PFSK-1 (cell line): ENCODE measurements at regions not wholly inside any gene's neighbourhood (a gene's known extent, or its start where the extent isn't known, plus 50 kb on each side); places are given as distances from the start of the nearest gene placed in this dataset.

Experiments used
- FOXP2 ChIP-seq: optimal IDR thresholded peaks from 2 replicates; pipeline ENCODE3; 2011; ENCODE audit warnings: borderline replicate concordance, control low read depth, inconsistent platforms; ENCODE audit not compliant: insufficient read depth; ENCODE audit errors: extremely low read length, extremely low read depth
- POLR2AphosphoS5 ChIP-seq: IDR thresholded peaks from 2 replicates; pipeline ENCODE4 v1.6.1; 2012; ENCODE audit warnings: low read depth, mild to moderate bottlenecking, control low read depth, low read length, moderate library complexity
- SIN3A ChIP-seq: IDR thresholded peaks from 2 replicates; pipeline ENCODE4 v1.6.1; 2012; ENCODE audit warnings: mild to moderate bottlenecking, low read length, moderate library complexity, borderline replicate concordance; ENCODE audit not compliant: insufficient read depth
- TAF1 ChIP-seq: IDR thresholded peaks from 2 replicates; pipeline ENCODE4 v1.6.1; 2012; ENCODE audit warnings: low read length, control low read depth, borderline replicate concordance; ENCODE audit not compliant: insufficient read depth
- TF ChIP-seq, protein P1 (sequence below), 2 experiments: IDR thresholded peaks; 2 replicates each; pipeline versions ENCODE4 v1.6.1 to v1.8.0; 2011 to 2012; ENCODE audit warnings: low read depth in 2 of 2, low read length in 2 of 2, control low read depth in 1 of 2, inconsistent platforms in 1 of 2, mild to moderate bottlenecking in 1 of 2, moderate library complexity in 1 of 2; ENCODE audit not compliant: insufficient read depth in 1 of 2

GRCh38 chr4:180081072-180081471, 2162.1 kb upstream of the TENM3 start:
- TF ChIP-seq POLR2AphosphoS5 (no peak), SIN3A (no peak), FOXP2 (no peak), TAF1 (no peak)
- TF ChIP-seq, protein P1, sequence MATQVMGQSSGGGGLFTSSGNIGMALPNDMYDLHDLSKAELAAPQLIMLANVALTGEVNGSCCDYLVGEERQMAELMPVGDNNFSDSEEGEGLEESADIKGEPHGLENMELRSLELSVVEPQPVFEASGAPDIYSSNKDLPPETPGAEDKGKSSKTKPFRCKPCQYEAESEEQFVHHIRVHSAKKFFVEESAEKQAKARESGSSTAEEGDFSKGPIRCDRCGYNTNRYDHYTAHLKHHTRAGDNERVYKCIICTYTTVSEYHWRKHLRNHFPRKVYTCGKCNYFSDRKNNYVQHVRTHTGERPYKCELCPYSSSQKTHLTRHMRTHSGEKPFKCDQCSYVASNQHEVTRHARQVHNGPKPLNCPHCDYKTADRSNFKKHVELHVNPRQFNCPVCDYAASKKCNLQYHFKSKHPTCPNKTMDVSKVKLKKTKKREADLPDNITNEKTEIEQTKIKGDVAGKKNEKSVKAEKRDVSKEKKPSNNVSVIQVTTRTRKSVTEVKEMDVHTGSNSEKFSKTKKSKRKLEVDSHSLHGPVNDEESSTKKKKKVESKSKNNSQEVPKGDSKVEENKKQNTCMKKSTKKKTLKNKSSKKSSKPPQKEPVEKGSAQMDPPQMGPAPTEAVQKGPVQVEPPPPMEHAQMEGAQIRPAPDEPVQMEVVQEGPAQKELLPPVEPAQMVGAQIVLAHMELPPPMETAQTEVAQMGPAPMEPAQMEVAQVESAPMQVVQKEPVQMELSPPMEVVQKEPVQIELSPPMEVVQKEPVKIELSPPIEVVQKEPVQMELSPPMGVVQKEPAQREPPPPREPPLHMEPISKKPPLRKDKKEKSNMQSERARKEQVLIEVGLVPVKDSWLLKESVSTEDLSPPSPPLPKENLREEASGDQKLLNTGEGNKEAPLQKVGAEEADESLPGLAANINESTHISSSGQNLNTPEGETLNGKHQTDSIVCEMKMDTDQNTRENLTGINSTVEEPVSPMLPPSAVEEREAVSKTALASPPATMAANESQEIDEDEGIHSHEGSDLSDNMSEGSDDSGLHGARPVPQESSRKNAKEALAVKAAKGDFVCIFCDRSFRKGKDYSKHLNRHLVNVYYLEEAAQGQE (IDR thresholded peaks at IDR 0.05; ENCODE audit: insufficient read depth in 1 of 2, low read depth in 2 of 2, low read length in 2 of 2): no peak

DNA sequence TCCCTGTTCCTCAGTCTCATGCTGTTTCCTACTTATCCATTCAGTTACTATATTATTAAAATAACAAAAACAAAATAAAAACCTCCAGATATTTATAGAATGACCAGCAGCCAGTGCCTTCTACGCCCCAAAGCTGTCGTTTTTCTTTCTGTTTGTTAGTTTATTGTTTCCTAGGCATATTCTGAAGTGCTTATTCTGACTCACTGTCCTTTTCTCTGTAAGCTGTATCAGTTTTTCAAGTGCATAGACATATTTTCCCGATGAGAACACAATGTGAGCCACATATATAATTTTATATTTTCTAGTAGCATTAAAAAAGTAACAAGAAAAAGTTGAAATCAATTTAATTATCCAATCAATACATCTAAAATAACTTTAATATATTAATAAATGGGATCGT, 2158.6 kb upstream of the TENM3 start:
- TF ChIP-seq FOXP2 (no peak), SIN3A (no peak), POLR2AphosphoS5 (no peak), TAF1 (no peak)
- TF ChIP-seq, protein P1 (IDR thresholded peaks at IDR 0.05; ENCODE audit: insufficient read depth in 1 of 2, low read depth in 2 of 2, low read length in 2 of 2): no peak

DNA sequence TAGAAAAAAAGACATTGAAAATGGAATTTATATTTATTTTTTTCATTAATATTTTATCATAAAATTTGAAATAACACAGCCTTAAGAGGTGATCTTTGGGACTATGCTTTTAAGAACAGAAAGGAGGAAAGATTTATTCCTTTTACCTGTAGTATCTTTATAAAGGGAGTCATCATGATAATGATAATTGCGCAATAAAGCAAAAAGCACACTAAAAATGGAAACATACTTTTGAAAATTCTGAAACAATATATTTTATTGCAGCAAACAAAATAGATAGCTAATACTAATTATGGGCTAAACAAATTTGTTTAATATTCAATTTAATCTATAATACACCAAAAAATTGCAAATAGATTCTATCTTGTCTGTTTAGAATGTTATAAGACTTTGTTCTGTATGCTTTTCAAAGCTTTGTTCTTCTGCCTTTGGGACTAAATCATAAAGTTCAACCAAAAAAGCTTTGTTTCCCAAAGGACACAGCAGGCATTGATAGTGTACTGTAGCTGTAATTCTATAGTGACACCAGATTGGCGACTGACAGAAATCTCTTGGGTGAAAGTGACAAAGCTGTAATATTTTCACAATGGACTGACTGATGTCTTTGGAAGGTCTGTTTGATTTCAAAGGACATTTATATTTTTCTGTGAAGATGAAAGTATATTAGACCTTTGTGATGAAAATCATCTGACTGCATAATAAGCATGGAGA, 2156.6 kb upstream of the TENM3 start:
- TF ChIP-seq POLR2AphosphoS5: no peak
- no peak for TF ChIP-seq TAF1
- no peak for TF ChIP-seq SIN3A
- TF ChIP-seq, protein P1 (IDR thresholded peaks at IDR 0.05; ENCODE audit: insufficient read depth in 1 of 2, low read depth in 2 of 2, low read length in 2 of 2): no peak
- no peak for TF ChIP-seq FOXP2

- TF ChIP-seq, protein P1 (IDR thresholded peaks at IDR 0.05; ENCODE audit: insufficient read depth in 1 of 2, low read depth in 2 of 2, low read length in 2 of 2): no peak
- no peak for TF ChIP-seq FOXP2
Observed at GRCh38 chr4:180098586-180098985, 2144.6 kb upstream of the TENM3 start.

- no peak for TF ChIP-seq FOXP2
- no peak for TF ChIP-seq TAF1
- TF ChIP-seq SIN3A: no peak
- no peak for TF ChIP-seq POLR2AphosphoS5
- TF ChIP-seq, protein P1 (IDR thresholded peaks at IDR 0.05; ENCODE audit: insufficient read depth in 1 of 2, low read depth in 2 of 2, low read length in 2 of 2): no peak
Observed at GRCh38 chr4:180099957-180100356, 2143.2 kb upstream of the TENM3 start.
